ENCODE measurements at regions not wholly inside any gene's neighbourhood (a gene's known extent, or its start where the extent isn't known, plus 50 kb on each side); places are given as distances from the start of the nearest gene placed in this dataset.

DNA sequence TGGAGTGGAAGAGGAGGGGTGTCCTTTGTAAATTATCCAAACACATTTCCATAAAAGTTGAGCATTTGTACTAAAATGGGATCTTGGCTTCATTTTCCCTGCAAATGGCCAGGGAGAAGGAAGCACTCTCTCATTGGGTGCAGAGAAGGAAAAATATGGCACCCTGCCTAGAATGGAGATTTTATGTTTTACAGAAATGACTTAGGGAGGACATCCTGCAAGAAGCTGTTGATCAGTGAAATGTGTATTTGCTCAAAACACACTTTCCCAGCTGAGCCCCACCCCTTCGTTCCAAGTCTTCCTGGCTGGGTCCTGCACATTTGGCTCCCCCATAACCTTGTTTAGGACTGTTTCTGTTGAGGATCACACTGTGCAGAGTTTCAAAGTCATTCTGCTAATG, 213.5 kb upstream of the TAPT1 start:
- TF ChIP-seq, protein P1, sequence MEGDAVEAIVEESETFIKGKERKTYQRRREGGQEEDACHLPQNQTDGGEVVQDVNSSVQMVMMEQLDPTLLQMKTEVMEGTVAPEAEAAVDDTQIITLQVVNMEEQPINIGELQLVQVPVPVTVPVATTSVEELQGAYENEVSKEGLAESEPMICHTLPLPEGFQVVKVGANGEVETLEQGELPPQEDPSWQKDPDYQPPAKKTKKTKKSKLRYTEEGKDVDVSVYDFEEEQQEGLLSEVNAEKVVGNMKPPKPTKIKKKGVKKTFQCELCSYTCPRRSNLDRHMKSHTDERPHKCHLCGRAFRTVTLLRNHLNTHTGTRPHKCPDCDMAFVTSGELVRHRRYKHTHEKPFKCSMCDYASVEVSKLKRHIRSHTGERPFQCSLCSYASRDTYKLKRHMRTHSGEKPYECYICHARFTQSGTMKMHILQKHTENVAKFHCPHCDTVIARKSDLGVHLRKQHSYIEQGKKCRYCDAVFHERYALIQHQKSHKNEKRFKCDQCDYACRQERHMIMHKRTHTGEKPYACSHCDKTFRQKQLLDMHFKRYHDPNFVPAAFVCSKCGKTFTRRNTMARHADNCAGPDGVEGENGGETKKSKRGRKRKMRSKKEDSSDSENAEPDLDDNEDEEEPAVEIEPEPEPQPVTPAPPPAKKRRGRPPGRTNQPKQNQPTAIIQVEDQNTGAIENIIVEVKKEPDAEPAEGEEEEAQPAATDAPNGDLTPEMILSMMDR (IDR thresholded peaks at IDR 0.05; ENCODE audit: low read depth, low read length, missing control alignments): no peak
- H3K4me3 ChIP-seq (ENCODE audit: low read depth, low read length): no peak overlapping the region
- in situ Hi-C loops (cut with HindIII; ENCODE audit: low sequenced_read_pairs): no loop called here
- no peak for DNase-seq (ENCODE audit: low read depth)

DNA sequence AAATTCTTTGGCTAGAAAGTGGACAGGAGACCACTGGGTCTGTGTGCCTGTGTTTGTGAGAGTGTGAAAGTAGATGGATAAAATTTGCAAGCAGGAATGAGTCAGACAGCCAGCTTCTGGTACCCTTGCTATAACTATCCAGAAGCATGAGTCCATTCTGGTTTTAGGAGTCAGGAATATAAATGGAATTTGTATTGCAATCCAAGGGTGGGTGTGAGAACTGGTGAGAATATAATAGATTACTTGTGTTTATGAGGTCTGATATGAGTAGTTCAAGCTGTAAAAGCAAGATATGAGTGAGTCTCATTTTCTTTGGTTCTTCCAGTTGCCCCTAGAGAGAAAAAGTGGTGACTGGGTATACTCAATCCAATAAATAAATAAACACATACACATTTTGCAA, 212.7 kb upstream of the TAPT1 start:
- TF ChIP-seq, protein P1 (IDR thresholded peaks at IDR 0.05; ENCODE audit: low read depth, low read length, missing control alignments): no peak
- DNase-seq (ENCODE audit: low read depth): no peak
- in situ Hi-C loops (cut with HindIII; ENCODE audit: low sequenced_read_pairs): no loop called here
- no peak overlapping the region for H3K4me3 ChIP-seq (ENCODE audit: low read depth, low read length)

DNA sequence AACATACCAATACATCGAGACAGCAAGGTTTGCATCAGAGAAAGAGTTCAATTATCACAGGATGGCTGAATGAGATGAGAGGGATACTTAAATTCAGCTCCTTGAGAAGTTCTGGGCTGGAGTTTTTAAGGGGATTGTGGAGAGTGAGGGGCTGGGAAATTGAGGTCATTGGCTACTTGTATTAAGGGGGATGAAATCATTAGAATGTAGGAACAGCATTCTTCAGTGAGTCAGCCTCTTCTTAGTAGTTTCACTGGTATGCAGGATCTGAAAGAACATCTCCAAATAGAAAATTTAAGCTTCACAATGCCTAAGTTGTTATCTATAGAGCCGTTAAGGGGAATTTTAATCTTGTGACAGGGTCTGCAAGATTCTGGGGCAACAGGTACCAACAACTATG, 211.6 kb upstream of the TAPT1 start:
- TF ChIP-seq, protein P1 (IDR thresholded peaks at IDR 0.05; ENCODE audit: low read depth, low read length, missing control alignments): no peak
- in situ Hi-C loops (cut with HindIII; ENCODE audit: low sequenced_read_pairs): no loop called here
- no peak overlapping the region for H3K4me3 ChIP-seq (ENCODE audit: low read depth, low read length)
- no peak for DNase-seq (ENCODE audit: low read depth)

DNA sequence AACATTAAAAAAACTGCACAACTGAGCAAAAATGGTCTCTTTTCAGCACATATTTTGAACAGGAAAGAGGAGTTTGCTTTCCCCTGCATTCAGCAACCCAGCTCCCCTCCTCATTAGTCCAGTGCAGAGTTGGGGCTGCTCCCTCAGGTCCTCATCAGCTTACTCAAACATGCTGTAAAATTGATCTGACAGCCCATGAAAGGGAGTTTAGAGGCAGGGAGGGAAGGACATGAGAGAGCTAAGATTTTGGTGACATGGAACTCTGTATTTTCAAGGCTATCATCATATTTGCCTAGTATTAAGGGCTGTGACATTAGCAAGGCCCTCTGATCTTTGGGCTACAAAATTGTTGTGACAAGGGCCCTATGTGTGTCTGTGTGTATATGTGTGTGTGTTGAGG, 205.6 kb upstream of the TAPT1 start:
- no peak overlapping the region for H3K4me3 ChIP-seq (ENCODE audit: low read depth, low read length)
- no peak for DNase-seq (ENCODE audit: low read depth)
- TF ChIP-seq, protein P1 (IDR thresholded peaks at IDR 0.05; ENCODE audit: low read depth, low read length, missing control alignments): no peak
- in situ Hi-C loops (cut with HindIII; ENCODE audit: low sequenced_read_pairs): no loop called here

DNA sequence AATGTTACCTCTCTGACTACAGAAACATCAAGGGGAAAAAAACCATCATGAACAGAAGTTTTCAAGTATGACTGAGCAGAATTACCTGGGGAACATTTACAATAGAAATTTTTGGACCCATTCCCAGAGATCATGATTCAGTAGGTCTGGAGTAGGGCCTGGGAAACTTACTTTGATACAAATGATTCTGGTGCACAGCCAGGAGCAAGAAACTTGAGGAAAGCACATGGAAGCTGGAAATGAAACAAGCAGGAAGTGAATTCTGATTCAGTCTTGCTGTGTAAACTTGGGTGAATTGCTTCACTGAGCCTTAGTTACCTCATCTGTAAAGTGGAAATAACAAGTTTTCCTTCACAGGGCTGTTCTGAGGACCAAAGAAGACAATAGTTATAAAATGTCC, 192.5 kb upstream of the TAPT1 start:
- peak; percentile 88 for DNase-seq (ENCODE audit: low read depth)
- in situ Hi-C loops (cut with HindIII; ENCODE audit: low sequenced_read_pairs): no loop called here
- no peak overlapping the region for H3K4me3 ChIP-seq (ENCODE audit: low read depth, low read length)
- TF ChIP-seq, protein P1 (IDR thresholded peaks at IDR 0.05; ENCODE audit: low read depth, low read length, missing control alignments): no peak

DNA sequence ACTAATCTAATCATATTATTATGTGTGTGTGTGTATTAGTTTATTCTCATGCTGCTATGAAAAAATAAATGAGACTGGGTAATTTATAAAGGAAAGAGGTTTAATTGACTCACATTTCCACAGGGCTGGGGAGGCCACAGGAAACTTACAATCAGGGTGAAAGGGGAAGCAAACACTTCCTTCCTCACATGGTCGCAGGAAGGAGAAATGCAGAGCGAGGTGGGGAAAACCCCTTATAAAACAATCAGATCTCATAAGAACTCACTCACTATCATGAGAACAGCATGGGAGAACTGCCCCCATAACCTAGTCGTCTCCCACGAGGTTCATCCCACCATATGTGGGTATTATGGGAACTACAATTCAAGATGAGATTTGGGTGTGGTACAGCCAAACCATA, 190.9 kb upstream of the TAPT1 start:
- TF ChIP-seq, protein P1 (IDR thresholded peaks at IDR 0.05; ENCODE audit: low read depth, low read length, missing control alignments): no peak
- in situ Hi-C loops (cut with HindIII; ENCODE audit: low sequenced_read_pairs): no loop called here
- DNase-seq (ENCODE audit: low read depth): no peak
- H3K4me3 ChIP-seq (ENCODE audit: low read depth, low read length): no peak overlapping the region

DNA sequence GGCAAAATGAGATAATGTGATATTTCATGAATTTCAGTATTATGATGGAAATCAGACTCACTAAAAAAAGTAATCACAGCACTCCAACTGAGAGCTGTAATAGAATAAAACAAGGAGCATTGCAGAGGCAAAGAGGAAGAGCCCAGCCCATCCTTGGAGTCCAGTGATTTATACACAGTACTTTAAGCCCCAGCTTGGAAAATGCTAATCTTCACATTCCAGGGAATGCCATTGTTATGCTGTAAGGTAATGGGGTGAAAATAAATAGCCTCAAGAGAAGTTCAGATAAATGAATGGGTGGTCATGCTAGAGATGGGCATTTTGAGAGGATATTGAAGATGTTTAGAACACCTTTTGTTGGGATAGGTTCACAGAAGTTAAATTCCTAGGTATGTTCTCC, 190.3 kb upstream of the TAPT1 start:
- H3K4me3 ChIP-seq (ENCODE audit: low read depth, low read length): no peak overlapping the region
- TF ChIP-seq, protein P1 (IDR thresholded peaks at IDR 0.05; ENCODE audit: low read depth, low read length, missing control alignments): no peak
- in situ Hi-C loops (cut with HindIII; ENCODE audit: low sequenced_read_pairs): no loop called here
- no peak for DNase-seq (ENCODE audit: low read depth)
